GM12878 (cell line): ENCODE measurements at regions not wholly inside any gene's neighbourhood (a gene's known extent, or its start where the extent isn't known, plus 50 kb on each side); places are given as distances from the start of the nearest gene placed in this dataset.

Source experiments
- ATAC-seq: fragments of 200-7000 bp; cut with Tn5 transposase; 3 replicates; pipeline ENCODE4 v1.9.1; 2020; ENCODE audit warnings: mild to moderate bottlenecking, moderate library complexity
- BruUV-seq: library from RNA; stranded (reverse); fragments of 400-500 nt; replicated peaks from 2 replicates; lab custom pipeline; 2021; lab: Mats Ljungman, UMichigan
- CTCF ChIA-PET: fragments of 300-600 bp; sonication (Branson Sonifier 250); formaldehyde crosslinking; extraction: SDS; loops from one replicate; lab custom pipeline; 2021; ENCODE audit warnings: inconsistent platforms; lab: Yijun Ruan, JAX
- POLR2A ChIA-PET: fragments of 350-600 bp; formaldehyde crosslinking; extraction: SDS; loops from one replicate; lab custom pipeline; 2021; ENCODE audit warnings: inconsistent platforms; lab: Charles Lee
- RAD21 ChIA-PET: fragments of 300-600 bp; sonication (Branson Sonifier 250); formaldehyde crosslinking; loops from one replicate; lab custom pipeline; 2023; ENCODE audit warnings: antibody characterized with exemption; ENCODE audit not compliant: unreplicated experiment; lab: Charles Lee
- SMC1A ChIA-PET: fragments of 300-600 bp; sonication (Branson Sonifier 250); formaldehyde crosslinking; loops from one replicate; lab custom pipeline; 2023; ENCODE audit not compliant: unreplicated experiment, uncharacterized antibody; lab: Charles Lee
- DNase-seq: peaks from one replicate; pipeline ENCODE4 v3.0.0-alpha.2; 2011; ENCODE audit warnings: low read depth, low spot score
- FAIRE-seq: peaks from 3 replicates; lab custom pipeline; 2011; peaks lifted over from hg19 to GRCh38; lab: Jason Lieb, UNC
- H2AFZ ChIP-seq: 2 replicates; pipeline ENCODE4 v1.6.0; 2011; ENCODE audit warnings: low read depth, low read length, control low read depth; ENCODE audit not compliant: control insufficient read depth
- H3K27ac ChIP-seq: 2 replicates; pipeline ENCODE4 v1.5.1; 2011; ENCODE audit warnings: control low read depth; ENCODE audit not compliant: control insufficient read depth, insufficient read depth
- H3K27me3 ChIP-seq, 2 experiments: replicated peaks in 1 of 2; 2 replicates each; pipeline versions ENCODE4 v1.6.0 to v1.6.1; 2011; ENCODE audit warnings: low read length in 1 of 2; ENCODE audit not compliant: control insufficient read depth in 2 of 2, insufficient read depth in 2 of 2
- H3K36me3 ChIP-seq, 2 experiments: 2 replicates each; pipeline ENCODE4 v1.5.1; 2011; ENCODE audit warnings: low read length in 1 of 2; ENCODE audit not compliant: control insufficient read depth in 2 of 2, insufficient read depth in 2 of 2
- H3K4me1 ChIP-seq: 2 replicates; pipeline ENCODE4 v1.6.1; 2011; ENCODE audit warnings: mild to moderate bottlenecking, low read length, moderate library complexity, mixed read lengths; ENCODE audit not compliant: control insufficient read depth, insufficient read depth
- H3K4me2 ChIP-seq: 2 replicates; pipeline ENCODE4 v1.6.0; 2011; ENCODE audit warnings: control low read depth; ENCODE audit not compliant: control insufficient read depth, insufficient read depth
- H3K4me3 ChIP-seq: fragments of 200-600 bp; sonication (generic); 2 replicates; pipeline ENCODE4 v1.5.1; 2016
- H3K79me2 ChIP-seq: 2 replicates; pipeline ENCODE4 v1.6.0; 2011; ENCODE audit warnings: low read length; ENCODE audit not compliant: control insufficient read depth, insufficient read depth
- H3K9ac ChIP-seq: 2 replicates; pipeline ENCODE4 v1.8.0; 2011; ENCODE audit warnings: low read length, control low read depth, mixed read lengths; ENCODE audit not compliant: control insufficient read depth, insufficient read depth
- H3K9me3 ChIP-seq: replicated peaks from 3 replicates; pipeline ENCODE4 v1.5.1; 2011; ENCODE audit warnings: mild to moderate bottlenecking, low read length; ENCODE audit not compliant: control insufficient read depth, insufficient read depth
- H4K20me1 ChIP-seq: 2 replicates; pipeline ENCODE4 v1.6.0; 2011; ENCODE audit not compliant: control insufficient read depth, insufficient read depth
- ATF2 ChIP-seq: IDR thresholded peaks from 2 replicates; pipeline ENCODE4 v1.6.1; 2012; ENCODE audit warnings: low read length, inconsistent platforms
- ETV6 ChIP-seq, 2 experiments: fragments of 450-650 bp in 1 of 2; IDR thresholded peaks in 1 of 2; conservative IDR thresholded peaks in 1 of 2; 2 replicates each; pipeline ENCODE4 v1.6.1; 2014; ENCODE audit warnings: antibody characterized with exemption in 1 of 2, borderline replicate concordance in 1 of 2, low read depth in 1 of 2, mild to moderate bottlenecking in 1 of 2, moderate library complexity in 1 of 2
- FOXM1 ChIP-seq: IDR thresholded peaks from 2 replicates; pipeline ENCODE4 v1.6.1; 2012; ENCODE audit warnings: low read depth, mild to moderate bottlenecking, inconsistent platforms, low read length, moderate library complexity
- IRF3 ChIP-seq: fragments of 450-650 bp; IDR thresholded peaks from 2 replicates; pipeline ENCODE4 v1.6.1; 2014; ENCODE audit warnings: mild to moderate bottlenecking
- KDM1A ChIP-seq: fragments of 200-600 bp; sonication (generic); IDR thresholded peaks from 2 replicates; pipeline ENCODE4 v1.6.1; 2016; ENCODE audit warnings: borderline replicate concordance
- MYC ChIP-seq: IDR thresholded peaks from 2 replicates; pipeline ENCODE4 v1.6.1; 2011; ENCODE audit warnings: mild to moderate bottlenecking, low read length, moderate library complexity, inconsistent platforms; ENCODE audit not compliant: insufficient read depth, insufficient replicate concordance, insufficient read length, severe bottlenecking
- NFYA ChIP-seq: IDR thresholded peaks from 2 replicates; pipeline ENCODE4 v1.6.1; 2011; ENCODE audit warnings: low read depth, mild to moderate bottlenecking, low read length, improper control_type of control experiment, borderline replicate concordance
- NRF1 ChIP-seq: conservative IDR thresholded peaks from 2 replicates; pipeline ENCODE4 v1.6.1; 2011; ENCODE audit warnings: mild to moderate bottlenecking, low read depth, low read length, improper control_type of control experiment
- RB1 ChIP-seq: fragments of 450-650 bp; formaldehyde crosslinking; IDR thresholded peaks from 2 replicates; pipeline ENCODE4 v1.6.1; 2017; ENCODE audit warnings: mild to moderate bottlenecking, borderline replicate concordance
- RELA ChIP-seq: fragments of 450-650 bp; IDR thresholded peaks from 2 replicates; pipeline ENCODE4 v1.8.0; 2014; ENCODE audit warnings: borderline replicate concordance; ENCODE audit not compliant: partially characterized antibody
- RUNX3 ChIP-seq: IDR thresholded peaks from 2 replicates; pipeline ENCODE4 v1.6.1; 2012; ENCODE audit warnings: low read length, inconsistent platforms
- SP1 ChIP-seq: IDR thresholded peaks from one replicate; pipeline ENCODE4 v1.6.1; 2011; ENCODE audit warnings: low read depth, low read length
- SREBF1 ChIP-seq: IDR thresholded peaks from 2 replicates; pipeline ENCODE4 v1.6.1; 2012; ENCODE audit warnings: mild to moderate bottlenecking, low read length
- STAT1 ChIP-seq: fragments of 450-650 bp; conservative IDR thresholded peaks from 2 replicates; pipeline ENCODE4 v1.6.1; 2014; ENCODE audit warnings: antibody characterized with exemption, mild to moderate bottlenecking
- WGBS: methylation state at CpG from one replicate; pipeline ENCODE4 v1.1.6; 2016; ENCODE audit warnings: low lambda C conversion rate; ENCODE audit not compliant: insufficient replicate concordance, insufficient coverage; ENCODE audit errors: missing lambda C conversion rate; 5-methylcytosine and 5-hydroxymethylcytosine counted together
- in situ Hi-C: fragments of 300-500 bp; cut with MboI; formaldehyde crosslinking; loops from 9 replicates; pipeline ENCODE4 v1.14.3; 2018; ENCODE audit warnings: mixed read lengths
- intact Hi-C: fragments of 100-400 bp; cut with micrococcal nuclease; formaldehyde crosslinking; loops from one replicate; pipeline ENCODE4 v1.14.2; 2022; ENCODE audit not compliant: unreplicated experiment
- TF ChIP-seq, protein P1 (sequence below): fragments of 450-650 bp; formaldehyde crosslinking; IDR thresholded peaks from 2 replicates; pipeline ENCODE4 v1.4.0; 2020; ENCODE audit warnings: mild to moderate bottlenecking, moderate library complexity

- TF ChIP-seq NFYA (no peak), MYC (no peak), ETV6 (conservative IDR thresholded peaks at IDR 0.05 in 1 of 2, IDR thresholded peaks at IDR 0.05 in 1 of 2; ENCODE audit: borderline replicate concordance in 1 of 2, low read depth in 1 of 2) (no peak), SREBF1 (no peak), RB1 (no peak), STAT1 (no peak)
These were observed 198.4 kb downstream of the HAO1 start (continued) for GRCh38 chr20:7741866-7742265.

DNA sequence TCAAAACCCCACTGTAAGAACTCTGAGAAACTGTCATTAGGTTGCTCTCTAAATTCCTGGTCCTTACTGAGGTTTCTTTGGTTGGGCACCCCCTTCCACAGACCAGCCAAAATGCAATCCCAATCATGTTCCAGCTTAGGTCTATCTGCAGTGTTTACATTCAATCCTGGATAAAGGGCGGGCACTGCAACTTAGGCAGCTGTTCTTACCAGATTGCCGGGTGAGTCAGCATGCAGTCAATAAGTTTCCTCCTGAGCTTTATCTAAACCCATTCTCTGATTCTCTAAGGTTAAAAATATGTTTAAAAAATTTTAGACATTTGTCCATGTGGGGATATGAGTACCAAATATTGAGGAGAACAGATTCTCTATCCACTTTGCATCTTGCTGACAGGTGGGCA lies 197.8 kb downstream of the HAO1 start:
- ATAC-seq (no peak), DNase-seq (no peak), FAIRE-seq (no peak)
- WGBS: 30% methylated on average over 2 of the region's 2 CpGs
- in situ Hi-C loops: no loop called here
- ChIA-PET POLR2A (no interaction called here), SMC1A (interaction anchor here (0.5 kb wide), 1 partner anchor 155 kb away, joined by 3 read pairs; no protein-coding TSS in a partner anchor), RAD21 (no interaction called here), CTCF (no interaction called here)
- Histone ChIP-seq H3K9ac (no peak overlapping the region), H3K27ac (no peak overlapping the region), H3K4me1 (no peaks in the 10 kb centered on the region), H3K36me3 (no peaks in the 10 kb centered on the region), H2AFZ (no peak overlapping the region), H3K4me3 (no peak overlapping the region), H4K20me1 (no peaks in the 10 kb centered on the region), H3K9me3 (no peaks in the 10 kb centered on the region), H3K27me3 (no peaks in the 10 kb centered on the region), H3K79me2 (no peaks in the 10 kb centered on the region), H3K4me2 (no peak overlapping the region)
- no TSS peak for BruUV-seq
- intact Hi-C loops: no loop called here
- no peak for TF ChIP-seq RUNX3
- TF ChIP-seq NRF1: no peak
- TF ChIP-seq, protein P1, sequence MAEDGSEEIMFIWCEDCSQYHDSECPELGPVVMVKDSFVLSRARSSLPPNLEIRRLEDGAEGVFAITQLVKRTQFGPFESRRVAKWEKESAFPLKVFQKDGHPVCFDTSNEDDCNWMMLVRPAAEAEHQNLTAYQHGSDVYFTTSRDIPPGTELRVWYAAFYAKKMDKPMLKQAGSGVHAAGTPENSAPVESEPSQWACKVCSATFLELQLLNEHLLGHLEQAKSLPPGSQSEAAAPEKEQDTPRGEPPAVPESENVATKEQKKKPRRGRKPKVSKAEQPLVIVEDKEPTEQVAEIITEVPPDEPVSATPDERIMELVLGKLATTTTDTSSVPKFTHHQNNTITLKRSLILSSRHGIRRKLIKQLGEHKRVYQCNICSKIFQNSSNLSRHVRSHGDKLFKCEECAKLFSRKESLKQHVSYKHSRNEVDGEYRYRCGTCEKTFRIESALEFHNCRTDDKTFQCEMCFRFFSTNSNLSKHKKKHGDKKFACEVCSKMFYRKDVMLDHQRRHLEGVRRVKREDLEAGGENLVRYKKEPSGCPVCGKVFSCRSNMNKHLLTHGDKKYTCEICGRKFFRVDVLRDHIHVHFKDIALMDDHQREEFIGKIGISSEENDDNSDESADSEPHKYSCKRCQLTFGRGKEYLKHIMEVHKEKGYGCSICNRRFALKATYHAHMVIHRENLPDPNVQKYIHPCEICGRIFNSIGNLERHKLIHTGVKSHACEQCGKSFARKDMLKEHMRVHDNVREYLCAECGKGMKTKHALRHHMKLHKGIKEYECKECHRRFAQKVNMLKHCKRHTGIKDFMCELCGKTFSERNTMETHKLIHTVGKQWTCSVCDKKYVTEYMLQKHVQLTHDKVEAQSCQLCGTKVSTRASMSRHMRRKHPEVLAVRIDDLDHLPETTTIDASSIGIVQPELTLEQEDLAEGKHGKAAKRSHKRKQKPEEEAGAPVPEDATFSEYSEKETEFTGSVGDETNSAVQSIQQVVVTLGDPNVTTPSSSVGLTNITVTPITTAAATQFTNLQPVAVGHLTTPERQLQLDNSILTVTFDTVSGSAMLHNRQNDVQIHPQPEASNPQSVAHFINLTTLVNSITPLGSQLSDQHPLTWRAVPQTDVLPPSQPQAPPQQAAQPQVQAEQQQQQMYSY (CRISPR knock-in tag): no peak
- no peak for TF ChIP-seq KDM1A
- no peak for TF ChIP-seq SP1
- TF ChIP-seq RELA: no peak
- no peak for TF ChIP-seq FOXM1
- no peak for TF ChIP-seq ATF2
- TF ChIP-seq IRF3: no peak
